ENCODE measurements at regions not wholly inside any gene's neighbourhood (a gene's known extent, or its start where the extent isn't known, plus 50 kb on each side); places are given as distances from the start of the nearest gene placed in this dataset.

DNA sequence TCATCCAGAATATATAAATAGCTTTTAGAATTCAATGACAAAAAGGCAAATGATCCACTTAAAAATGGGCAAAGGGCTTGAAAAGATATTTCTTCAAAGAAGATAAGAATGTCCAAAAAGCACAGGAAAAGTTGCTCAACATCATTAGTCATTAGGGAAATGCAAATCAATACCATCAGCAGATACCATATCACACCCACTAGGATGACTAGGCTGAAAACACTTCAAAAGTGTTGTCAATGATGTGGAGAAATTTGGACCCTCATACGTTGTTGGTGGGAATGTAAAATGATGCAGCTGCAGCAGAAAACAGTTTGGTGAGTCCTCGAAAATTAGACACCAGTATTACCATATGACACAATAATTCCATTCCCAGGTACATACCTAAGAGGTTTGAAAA is 303.6 kb upstream of the SLC35B3 start (continued):
- TF ChIP-seq EZH2phosphoT487 (IDR thresholded peaks at IDR 0.05; ENCODE audit: borderline replicate concordance) (no peak), POLR2AphosphoS5 (IDR thresholded peaks at IDR 0.05; ENCODE audit: low read depth, low read length) (no peak), FOSL1 (IDR thresholded peaks at IDR 0.05; ENCODE audit: low read depth) (no peak), RAD21 (IDR thresholded peaks at IDR 0.05; ENCODE audit: low read depth) (no peak)

DNA sequence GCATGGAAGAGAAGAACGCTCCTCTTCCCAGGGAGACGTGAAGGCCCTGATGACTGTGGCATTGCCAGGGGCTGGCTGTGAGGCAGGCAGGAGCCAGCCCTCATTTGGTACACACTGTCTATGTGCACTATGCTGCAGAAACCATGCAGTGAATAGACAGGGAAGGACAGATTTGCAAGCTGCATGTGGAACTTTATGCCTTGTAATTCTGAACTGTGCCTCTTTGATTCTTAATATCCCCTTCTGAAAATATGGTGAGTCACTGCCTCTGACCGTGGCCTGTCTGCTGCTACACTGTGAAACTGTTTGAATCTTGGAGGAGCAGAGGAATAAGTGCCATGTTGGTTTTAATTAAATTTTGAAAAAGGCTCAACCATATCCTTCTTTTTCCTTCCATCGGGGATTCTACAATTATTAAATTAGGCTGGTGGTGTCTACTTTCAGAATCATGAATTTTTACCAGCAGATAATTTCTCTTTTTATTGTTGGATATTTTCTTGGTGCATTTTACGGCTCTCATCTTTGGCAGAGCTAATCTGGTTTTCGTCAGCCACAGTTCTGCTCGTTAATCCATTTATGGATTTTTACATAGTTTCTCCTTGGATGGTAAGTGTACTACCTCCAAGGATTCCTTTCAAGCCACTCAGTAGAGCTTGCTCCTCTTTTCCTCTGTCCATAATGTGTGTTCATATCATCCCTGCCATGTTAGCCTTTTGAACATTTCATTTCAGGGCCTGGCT is 301.0 kb upstream of the SLC35B3 start:
- H3K9me2 ChIP-seq (ENCODE audit: insufficient read depth): no peaks in the 10 kb centered on the region
- CTCF ChIA-PET: no interaction called here

DNA sequence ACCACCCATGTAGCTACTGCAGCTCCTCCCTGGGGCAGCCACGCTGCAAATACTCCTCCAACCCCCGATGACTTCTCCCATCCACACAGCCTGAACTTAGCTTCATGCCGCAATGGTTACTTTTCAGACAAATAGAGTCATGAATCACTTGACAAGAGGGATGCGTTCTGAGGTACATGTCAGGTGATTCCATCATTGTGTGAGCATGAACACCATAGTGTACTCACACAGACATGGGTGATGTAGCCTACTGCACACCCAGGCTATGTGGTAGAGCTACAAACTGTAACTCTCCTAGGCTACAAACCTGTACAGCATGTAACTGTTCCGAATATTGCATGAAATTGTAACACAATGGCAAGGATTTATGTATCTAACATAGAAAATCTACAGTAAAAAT is 298.5 kb upstream of the SLC35B3 start:
- POLR2A ChIA-PET: no interaction called here
- TF ChIP-seq ZFX (IDR thresholded peaks at IDR 0.05) (no peak), CBX3 (IDR thresholded peaks at IDR 0.05; ENCODE audit: low read depth) (no peak), MAX (IDR thresholded peaks at IDR 0.05) (no peak), SIN3A (IDR thresholded peaks at IDR 0.05; ENCODE audit: low read depth) (no peak), ZNF274 (IDR thresholded peaks at IDR 0.05; ENCODE audit: low read depth, low read length) (no peak), POLR2A (IDR thresholded peaks at IDR 0.05; ENCODE audit: borderline replicate concordance, extremely low read depth, insufficient read depth, insufficient read length) (no peak), SRF (IDR thresholded peaks at IDR 0.05; ENCODE audit: low read depth) (no peak)
- TF ChIP-seq, protein P1, sequence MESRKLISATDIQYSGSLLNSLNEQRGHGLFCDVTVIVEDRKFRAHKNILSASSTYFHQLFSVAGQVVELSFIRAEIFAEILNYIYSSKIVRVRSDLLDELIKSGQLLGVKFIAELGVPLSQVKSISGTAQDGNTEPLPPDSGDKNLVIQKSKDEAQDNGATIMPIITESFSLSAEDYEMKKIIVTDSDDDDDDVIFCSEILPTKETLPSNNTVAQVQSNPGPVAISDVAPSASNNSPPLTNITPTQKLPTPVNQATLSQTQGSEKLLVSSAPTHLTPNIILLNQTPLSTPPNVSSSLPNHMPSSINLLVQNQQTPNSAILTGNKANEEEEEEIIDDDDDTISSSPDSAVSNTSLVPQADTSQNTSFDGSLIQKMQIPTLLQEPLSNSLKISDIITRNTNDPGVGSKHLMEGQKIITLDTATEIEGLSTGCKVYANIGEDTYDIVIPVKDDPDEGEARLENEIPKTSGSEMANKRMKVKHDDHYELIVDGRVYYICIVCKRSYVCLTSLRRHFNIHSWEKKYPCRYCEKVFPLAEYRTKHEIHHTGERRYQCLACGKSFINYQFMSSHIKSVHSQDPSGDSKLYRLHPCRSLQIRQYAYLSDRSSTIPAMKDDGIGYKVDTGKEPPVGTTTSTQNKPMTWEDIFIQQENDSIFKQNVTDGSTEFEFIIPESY (IDR thresholded peaks at IDR 0.05; ENCODE audit: extremely low read depth, insufficient replicate concordance, low read length): no peak
- TF ChIP-seq, protein P2, sequence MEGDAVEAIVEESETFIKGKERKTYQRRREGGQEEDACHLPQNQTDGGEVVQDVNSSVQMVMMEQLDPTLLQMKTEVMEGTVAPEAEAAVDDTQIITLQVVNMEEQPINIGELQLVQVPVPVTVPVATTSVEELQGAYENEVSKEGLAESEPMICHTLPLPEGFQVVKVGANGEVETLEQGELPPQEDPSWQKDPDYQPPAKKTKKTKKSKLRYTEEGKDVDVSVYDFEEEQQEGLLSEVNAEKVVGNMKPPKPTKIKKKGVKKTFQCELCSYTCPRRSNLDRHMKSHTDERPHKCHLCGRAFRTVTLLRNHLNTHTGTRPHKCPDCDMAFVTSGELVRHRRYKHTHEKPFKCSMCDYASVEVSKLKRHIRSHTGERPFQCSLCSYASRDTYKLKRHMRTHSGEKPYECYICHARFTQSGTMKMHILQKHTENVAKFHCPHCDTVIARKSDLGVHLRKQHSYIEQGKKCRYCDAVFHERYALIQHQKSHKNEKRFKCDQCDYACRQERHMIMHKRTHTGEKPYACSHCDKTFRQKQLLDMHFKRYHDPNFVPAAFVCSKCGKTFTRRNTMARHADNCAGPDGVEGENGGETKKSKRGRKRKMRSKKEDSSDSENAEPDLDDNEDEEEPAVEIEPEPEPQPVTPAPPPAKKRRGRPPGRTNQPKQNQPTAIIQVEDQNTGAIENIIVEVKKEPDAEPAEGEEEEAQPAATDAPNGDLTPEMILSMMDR (IDR thresholded peaks at IDR 0.05 in 2 of 3, conservative IDR thresholded peaks at IDR 0.05 in 1 of 3; ENCODE audit: borderline replicate concordance in 1 of 3, insufficient read depth in 1 of 3, low read depth in 2 of 3, low read length in 2 of 3): no peak

More for the DNA sequence above, 301.0 kb upstream of the SLC35B3 start:
- Histone ChIP-seq H2AFZ (ENCODE audit: low read depth, low read length, poor library complexity, severe bottlenecking) (no peak overlapping the region), H3K27ac (ENCODE audit: low read depth, low read length) (no peak overlapping the region), H3K9me3 (ENCODE audit: control insufficient read depth in 1 of 2, insufficient read depth in 1 of 2, low read depth in 1 of 2, low read length in 2 of 2) (no peaks in the 10 kb centered on the region), H3K9ac (ENCODE audit: low read length) (no peak overlapping the region), H3K4me2 (ENCODE audit: low read length) (no peak overlapping the region), H3K4me1 (ENCODE audit: control insufficient read depth in 1 of 2, insufficient read depth in 2 of 2, low read length in 2 of 2) (no peaks in the 10 kb centered on the region), H3K27me3 (ENCODE audit: insufficient read depth, low read length) (no peaks in the 10 kb centered on the region), H3K4me3 (replicated peaks in 1 of 2; ENCODE audit: low read depth in 1 of 2, low read length in 2 of 2) (no peak overlapping the region), H4K20me1 (ENCODE audit: insufficient read depth) (no peaks in the 10 kb centered on the region), H3K79me2 (ENCODE audit: insufficient read depth, low read length) (no peaks in the 10 kb centered on the region), H3K36me3 (ENCODE audit: control insufficient read depth in 1 of 2, insufficient read depth in 2 of 2, low read length in 2 of 2) (no peaks in the 10 kb centered on the region)
- ChIA-PET RAD21 (ENCODE audit: low non-redundant PET in 1 of 2, low total read pairs in 2 of 2, uncharacterized antibody in 2 of 2, unreplicated experiment in 2 of 2) (no interaction called here), POLR2A (no interaction called here)
- no peak for TF ChIP-seq FOSL1 (IDR thresholded peaks at IDR 0.05; ENCODE audit: low read depth)
- TF ChIP-seq JUND (IDR thresholded peaks at IDR 0.05): no peak
- no peak for TF ChIP-seq POLR2A (IDR thresholded peaks at IDR 0.05; ENCODE audit: borderline replicate concordance, extremely low read depth, insufficient read depth, insufficient read length)
- no peak for TF ChIP-seq ZFX (IDR thresholded peaks at IDR 0.05)
- TF ChIP-seq MAX (IDR thresholded peaks at IDR 0.05): no peak
- intact Hi-C loops (cut with micrococcal nuclease): no loop called here
- BruUV-seq (replicated peaks): no TSS peak
- ATAC-seq: no peak
- no peak for DNase-seq (ENCODE audit: low read depth, low spot score)

More for the DNA sequence above, 298.5 kb upstream of the SLC35B3 start:
- ChIA-PET RAD21 (ENCODE audit: low non-redundant PET in 1 of 2, low total read pairs in 2 of 2, uncharacterized antibody in 2 of 2, unreplicated experiment in 2 of 2) (no interaction called here), CTCF (no interaction called here)
- no peaks in the 10 kb centered on the region for H3K9me2 ChIP-seq (ENCODE audit: insufficient read depth)
- no peak overlapping the region for H2AFZ ChIP-seq (ENCODE audit: low read depth, low read length, poor library complexity, severe bottlenecking)
- H3K27ac ChIP-seq (ENCODE audit: low read depth, low read length): no peak overlapping the region
- no peaks in the 10 kb centered on the region for H3K36me3 ChIP-seq (ENCODE audit: control insufficient read depth in 1 of 2, insufficient read depth in 2 of 2, low read length in 2 of 2)
- ATAC-seq (no peak), DNase-seq (ENCODE audit: low read depth, low spot score) (no peak)
- H3K27me3 ChIP-seq (ENCODE audit: insufficient read depth, low read length): no peaks in the 10 kb centered on the region
- no TSS peak for BruUV-seq (replicated peaks)
- H4K20me1 ChIP-seq (ENCODE audit: insufficient read depth): no peaks in the 10 kb centered on the region
- no peak overlapping the region for H3K9ac ChIP-seq (ENCODE audit: low read length)
- intact Hi-C loops (cut with micrococcal nuclease): no loop called here
- no peak overlapping the region for H3K4me2 ChIP-seq (ENCODE audit: low read length)
- H3K9me3 ChIP-seq (ENCODE audit: control insufficient read depth in 1 of 2, insufficient read depth in 1 of 2, low read depth in 1 of 2, low read length in 2 of 2): no peaks in the 10 kb centered on the region
- no peak overlapping the region for H3K4me3 ChIP-seq (replicated peaks in 1 of 2; ENCODE audit: low read depth in 1 of 2, low read length in 2 of 2)
- H3K79me2 ChIP-seq (ENCODE audit: insufficient read depth, low read length): no peaks in the 10 kb centered on the region
- no peaks in the 10 kb centered on the region for H3K4me1 ChIP-seq (ENCODE audit: control insufficient read depth in 1 of 2, insufficient read depth in 2 of 2, low read length in 2 of 2)
